HL-60 (cell line): ENCODE measurements at regions not wholly inside any gene's neighbourhood (a gene's known extent, or its start where the extent isn't known, plus 50 kb on each side); places are given as distances from the start of the nearest gene placed in this dataset.

Experiments
- DNase-seq, 2 experiments: peaks; one replicate each; pipeline ENCODE4 v3.0.0-alpha.2; 2010 to 2020; ENCODE audit warnings: low read depth in 1 of 2, low spot score in 1 of 2
- H3K27ac ChIP-seq: fragments of 250-450 bp; sonication (Bioruptor Pico); replicated peaks from 2 replicates; pipeline ENCODE4 v1.5.1; 2020; ENCODE audit warnings: mild to moderate bottlenecking, moderate library complexity
- H3K27me3 ChIP-seq: fragments of 250-450 bp; sonication (Bioruptor Pico); 2 replicates; pipeline ENCODE4 v1.5.1; 2021; ENCODE audit warnings: mild to moderate bottlenecking, moderate library complexity; ENCODE audit not compliant: insufficient read depth, poor library complexity, severe bottlenecking
- H3K4me3 ChIP-seq: replicated peaks from 2 replicates; pipeline ENCODE4 v1.5.1; 2011; ENCODE audit warnings: mild to moderate bottlenecking, control low read depth, low read length; ENCODE audit not compliant: insufficient read depth
- GABPA ChIP-seq: IDR thresholded peaks from 2 replicates; pipeline ENCODE4 v1.6.1; 2012; ENCODE audit warnings: low read depth
- POLR2AphosphoS5 ChIP-seq: IDR thresholded peaks from 2 replicates; pipeline ENCODE4 v1.6.1; 2012; ENCODE audit warnings: low read depth
- REST ChIP-seq: IDR thresholded peaks from 2 replicates; pipeline ENCODE4 v1.6.1; 2012; ENCODE audit warnings: low read depth; ENCODE audit not compliant: insufficient replicate concordance
- SPI1 ChIP-seq: IDR thresholded peaks from 2 replicates; pipeline ENCODE4 v1.6.1; 2012; ENCODE audit warnings: low read depth, mild to moderate bottlenecking, borderline replicate concordance
- TF ChIP-seq, protein P1 (sequence below): IDR thresholded peaks from one replicate; pipeline ENCODE4 v1.5.1; 2011; ENCODE audit warnings: low read length, control low read depth, inconsistent platforms; ENCODE audit not compliant: insufficient read depth

DNA sequence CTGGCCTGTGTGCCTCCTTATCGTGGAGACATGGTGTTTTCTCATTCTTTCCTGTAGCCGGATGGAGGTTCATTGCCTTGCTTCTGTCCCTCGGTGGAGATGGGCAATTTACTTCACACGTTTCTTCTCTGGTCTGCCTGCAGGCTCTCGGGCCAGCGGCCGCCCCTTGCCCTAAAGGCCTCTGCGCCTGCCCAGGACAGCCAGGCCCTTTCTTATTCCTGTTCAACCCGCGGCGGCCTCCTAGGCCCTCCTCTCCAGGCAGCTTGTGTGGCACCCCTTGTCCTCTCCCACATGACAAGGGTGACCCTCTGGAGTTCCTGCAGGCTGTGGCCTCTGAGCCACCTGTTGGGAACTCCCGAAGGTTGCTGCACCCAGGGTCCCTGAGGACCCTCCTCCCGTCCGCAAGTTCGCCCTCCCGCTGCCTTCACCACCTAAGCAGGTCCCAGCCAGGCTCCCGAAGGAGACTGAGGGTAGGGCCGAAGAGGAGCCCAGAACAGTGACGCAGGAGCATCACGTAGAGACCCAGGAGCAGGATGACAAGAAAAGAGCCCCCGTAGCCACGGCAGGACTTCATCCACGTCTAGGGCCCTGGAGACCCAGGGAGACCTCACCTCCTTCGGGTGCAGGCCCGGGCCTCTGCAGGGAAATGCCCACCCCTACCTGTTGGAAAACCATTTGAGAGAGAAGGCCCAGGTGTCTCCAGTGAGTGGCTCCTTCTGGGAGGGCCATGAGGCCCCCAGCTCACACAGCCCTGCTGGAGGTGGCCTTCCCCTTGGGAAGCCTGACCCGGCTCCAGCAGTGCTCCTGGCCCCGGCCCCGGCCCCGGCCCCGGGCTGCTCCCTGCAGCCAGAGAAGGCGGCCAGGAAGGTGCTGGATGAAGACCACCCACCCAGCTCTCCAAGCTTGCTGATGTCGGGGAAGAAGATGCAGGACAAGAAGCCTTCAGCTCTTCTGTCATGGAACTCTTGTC, 291.4 kb downstream of the TLE4 start:
- TF ChIP-seq REST = no peak
- no peak for TF ChIP-seq POLR2AphosphoS5

GRCh38 chr9:79858508-79858907, 286.7 kb downstream of the TLE4 start:
- peak in 1 of 2 experiments; percentile 24 for DNase-seq
- Histone ChIP-seq H3K4me3 (no peak overlapping the region), H3K27ac (no peak overlapping the region; the same call in 1 of the 2 replicates), H3K27me3 (no peaks in the 10 kb centered on the region)
- TF ChIP-seq GABPA = no peak
- TF ChIP-seq SPI1 = no peak
- TF ChIP-seq, protein P1, sequence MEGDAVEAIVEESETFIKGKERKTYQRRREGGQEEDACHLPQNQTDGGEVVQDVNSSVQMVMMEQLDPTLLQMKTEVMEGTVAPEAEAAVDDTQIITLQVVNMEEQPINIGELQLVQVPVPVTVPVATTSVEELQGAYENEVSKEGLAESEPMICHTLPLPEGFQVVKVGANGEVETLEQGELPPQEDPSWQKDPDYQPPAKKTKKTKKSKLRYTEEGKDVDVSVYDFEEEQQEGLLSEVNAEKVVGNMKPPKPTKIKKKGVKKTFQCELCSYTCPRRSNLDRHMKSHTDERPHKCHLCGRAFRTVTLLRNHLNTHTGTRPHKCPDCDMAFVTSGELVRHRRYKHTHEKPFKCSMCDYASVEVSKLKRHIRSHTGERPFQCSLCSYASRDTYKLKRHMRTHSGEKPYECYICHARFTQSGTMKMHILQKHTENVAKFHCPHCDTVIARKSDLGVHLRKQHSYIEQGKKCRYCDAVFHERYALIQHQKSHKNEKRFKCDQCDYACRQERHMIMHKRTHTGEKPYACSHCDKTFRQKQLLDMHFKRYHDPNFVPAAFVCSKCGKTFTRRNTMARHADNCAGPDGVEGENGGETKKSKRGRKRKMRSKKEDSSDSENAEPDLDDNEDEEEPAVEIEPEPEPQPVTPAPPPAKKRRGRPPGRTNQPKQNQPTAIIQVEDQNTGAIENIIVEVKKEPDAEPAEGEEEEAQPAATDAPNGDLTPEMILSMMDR = no peak
- TF ChIP-seq REST = no peak

More for the DNA sequence above, 291.4 kb downstream of the TLE4 start:
- no peaks in the 10 kb centered on the region for H3K27me3 ChIP-seq
- H3K4me3 ChIP-seq = no peak overlapping the region
- no peak for DNase-seq
- H3K27ac ChIP-seq = no peak overlapping the region

GRCh38 chr9:79857188-79857587, 285.4 kb downstream of the TLE4 start:
- no peak for DNase-seq

More at GRCh38 chr9:79857188-79857587, 285.4 kb downstream of the TLE4 start:
- H3K4me3 ChIP-seq = no peak overlapping the region
- TF ChIP-seq POLR2AphosphoS5 (no peak), REST (no peak), SPI1 (no peak), GABPA (no peak)
- TF ChIP-seq, protein P1 = no peak
- no peak overlapping the region for H3K27ac ChIP-seq
- H3K27me3 ChIP-seq = no peaks in the 10 kb centered on the region
